Heart left ventricle (tissue), 16 donors: ENCODE measurements at regions not wholly inside any gene's neighbourhood (a gene's known extent, or its start where the extent isn't known, plus 50 kb on each side); places are given as distances from the start of the nearest gene placed in this dataset.

Source experiments
- ATAC-seq, 4 donors: fragments of 200-7000 bp; cut with Tn5 transposase; one replicate each; pipeline ENCODE4 v1.9.1; 2020 to 2022; ENCODE audit warnings: moderate library complexity in 4 of 4, mild to moderate bottlenecking in 3 of 4, moderate number of reproducible peaks in 1 of 4
- DNase-seq, 5 donors: peaks; one replicate each; pipeline ENCODE4 v3.0.0-alpha.2; 2020
- H3K27ac ChIP-seq, 12 donors: fragments of 200-600 bp; sonication (generic) in 4 of 12; one replicate each; pipeline versions ENCODE4 v1.5.0 to v1.8.0; 2016 to 2022; ENCODE audit warnings: mild to moderate bottlenecking in 2 of 12
- H3K27me3 ChIP-seq, 9 donors: fragments of 200-600 bp; sonication (generic) in 2 of 9; one replicate each; pipeline versions ENCODE4 v1.5.1 to v1.8.0; 2016 to 2022; ENCODE audit warnings: mild to moderate bottlenecking in 3 of 9
- H3K36me3 ChIP-seq, 9 donors: fragments of 200-600 bp; sonication (generic) in 2 of 9; one replicate each; pipeline versions ENCODE4 v1.5.0 to v1.8.0; 2018 to 2022; ENCODE audit warnings: mild to moderate bottlenecking in 2 of 9
- H3K4me1 ChIP-seq, 12 donors: fragments of 200-600 bp; sonication (generic) in 4 of 12; one replicate each; pipeline versions ENCODE4 v1.5.0 to v1.8.0; 2016 to 2022; ENCODE audit warnings: mild to moderate bottlenecking in 3 of 12
- H3K4me3 ChIP-seq, 12 donors: fragments of 200-600 bp; sonication (generic) in 4 of 12; one replicate each; pipeline versions ENCODE4 v1.5.0 to v1.8.0; 2017 to 2022; ENCODE audit warnings: mild to moderate bottlenecking in 9 of 12, moderate library complexity in 4 of 12
- H3K9me3 ChIP-seq, 12 donors: fragments of 200-600 bp; sonication (generic) in 4 of 12; one replicate each; pipeline versions ENCODE4 v1.5.0 to v1.8.0; 2016 to 2022; ENCODE audit warnings: mild to moderate bottlenecking in 1 of 12
- POLR2A ChIP-seq, 2 donors: fragments of 450-650 bp; IDR thresholded peaks; one replicate each; pipeline ENCODE4 v1.6.1; 2017; ENCODE audit warnings: antibody characterized with exemption in 2 of 2, mild to moderate bottlenecking in 2 of 2, moderate library complexity in 2 of 2
- WGBS, 4 donors: extraction: QIAGEN DNeasy Blood & Tissue Kit in 2 of 4; methylation state at CpG; one replicate each; pipeline versions ENCODE4 v1.1.5 to v1.1.7; 2013 to 2018; 5-methylcytosine and 5-hydroxymethylcytosine counted together
- intact Hi-C, 10 donors: fragments of 100-400 bp; cut with DNase I; formaldehyde crosslinking; loops; one replicate each; pipeline versions ENCODE4 v1.11.1 to v1.14.2; 2022
- TF ChIP-seq, protein P1 (sequence below), 12 donors: fragments of 200-600 bp; sonication (generic) in 4 of 12; IDR thresholded peaks; one replicate each; pipeline versions ENCODE4 v1.5.0 to v1.8.0; 2018 to 2022; ENCODE audit warnings: antibody characterized with exemption in 12 of 12, mild to moderate bottlenecking in 5 of 12
- donor health status: ischemic (EF 13 %, LVEDD 7.1; RV severe dilation, severe dysfunction).
- donor health status: healthy with polysubstance abuse.
- donor health status: DM: no; HTN: yes; CAD: no.
- donor health status: DM: no; HTN: no; CAD: no.
- donor health status: ischemic (EF 25% LVEDD 6.9; RV normal size, moderate dysfunction).
- donor health status: ischemic (EF 25% LVEDD 5.7; RV mildly dilated, moderate dysfunction).
- donor health status: healthy.
- donor health status: DM: yes; HTN: yes; CAD: no.
- donor health status: ischemic (EF 35%, LVEDD 5.7; RV mildly dilated, moderate dysfunction).
- donor health status: nonischemic (EF 11% LVEDD 7.7; RV severe dilation, severe dysfunction).
- donor health status: DM: yes; HTN: yes; CAD: no.
- donor health status: PGD.
- donor health status: ischemic (EF 29% LVEDD 5.4; RV normal size, mild dysfunction).
- donor health status: nonischemic (EF 23%, LVEDD 6.1; RV moderate dilation, normal function).

DNA sequence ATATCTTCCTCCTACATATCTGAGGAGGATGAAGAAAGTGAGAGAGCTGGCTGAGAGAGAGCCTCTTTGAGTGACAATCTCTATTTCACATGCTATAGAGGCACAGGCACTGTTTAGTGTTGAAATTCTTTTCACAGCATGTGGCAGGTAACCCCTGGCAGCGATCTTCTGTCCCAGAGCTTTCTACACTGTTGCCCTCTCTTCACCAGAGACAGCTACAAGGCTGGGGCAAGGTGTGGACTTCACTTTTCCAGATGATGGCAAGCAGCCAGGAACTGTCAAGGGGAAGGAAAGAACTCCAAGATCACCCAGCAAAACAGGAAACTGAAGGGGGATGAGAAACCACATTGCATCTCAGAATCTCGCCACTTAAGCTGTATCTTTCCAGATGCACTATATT is 205.2 kb downstream of the CAAP1 start:
- H3K4me3 ChIP-seq = no peak overlapping the region
- DNase-seq = no peak

DNA sequence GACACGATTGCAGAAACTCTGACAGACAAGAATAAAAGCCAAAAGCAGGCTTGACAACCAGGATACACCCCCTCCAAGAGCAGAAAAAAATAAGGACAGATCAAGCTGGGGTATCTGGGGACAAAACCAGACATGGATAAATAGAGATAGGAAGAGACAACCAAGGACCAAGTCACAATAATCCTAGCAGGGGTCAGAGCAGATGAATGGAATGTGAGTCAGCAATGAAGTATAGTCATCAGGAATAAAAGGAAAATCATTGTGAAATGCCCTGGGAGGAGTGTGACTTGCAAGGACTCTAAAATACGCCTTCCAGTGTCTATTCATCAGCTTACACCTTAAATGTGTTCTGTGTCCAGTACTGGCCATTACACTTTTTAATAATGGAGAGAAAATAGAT is 206.8 kb downstream of the CAAP1 start:
- WGBS, 4 donors = 75 to 85% (median 79%) methylated on average over 2 of the region's 2 CpGs
- intact Hi-C loops = no loop called here
- H3K27me3 ChIP-seq = no peaks in the 10 kb centered on the region
- no peak overlapping the region for H3K4me3 ChIP-seq
- no peaks in the 10 kb centered on the region for H3K36me3 ChIP-seq
- no peak overlapping the region for H3K27ac ChIP-seq
- ATAC-seq (no peak), DNase-seq (no peak)
- no peak for TF ChIP-seq POLR2A (IDR thresholded peaks at IDR 0.05)
- TF ChIP-seq, protein P1, sequence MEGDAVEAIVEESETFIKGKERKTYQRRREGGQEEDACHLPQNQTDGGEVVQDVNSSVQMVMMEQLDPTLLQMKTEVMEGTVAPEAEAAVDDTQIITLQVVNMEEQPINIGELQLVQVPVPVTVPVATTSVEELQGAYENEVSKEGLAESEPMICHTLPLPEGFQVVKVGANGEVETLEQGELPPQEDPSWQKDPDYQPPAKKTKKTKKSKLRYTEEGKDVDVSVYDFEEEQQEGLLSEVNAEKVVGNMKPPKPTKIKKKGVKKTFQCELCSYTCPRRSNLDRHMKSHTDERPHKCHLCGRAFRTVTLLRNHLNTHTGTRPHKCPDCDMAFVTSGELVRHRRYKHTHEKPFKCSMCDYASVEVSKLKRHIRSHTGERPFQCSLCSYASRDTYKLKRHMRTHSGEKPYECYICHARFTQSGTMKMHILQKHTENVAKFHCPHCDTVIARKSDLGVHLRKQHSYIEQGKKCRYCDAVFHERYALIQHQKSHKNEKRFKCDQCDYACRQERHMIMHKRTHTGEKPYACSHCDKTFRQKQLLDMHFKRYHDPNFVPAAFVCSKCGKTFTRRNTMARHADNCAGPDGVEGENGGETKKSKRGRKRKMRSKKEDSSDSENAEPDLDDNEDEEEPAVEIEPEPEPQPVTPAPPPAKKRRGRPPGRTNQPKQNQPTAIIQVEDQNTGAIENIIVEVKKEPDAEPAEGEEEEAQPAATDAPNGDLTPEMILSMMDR (IDR thresholded peaks at IDR 0.05) = no peak
- no peaks in the 10 kb centered on the region for H3K4me1 ChIP-seq
- H3K9me3 ChIP-seq = no peaks in the 10 kb centered on the region

More for the DNA sequence above, 205.2 kb downstream of the CAAP1 start:
- Histone ChIP-seq H3K9me3 (no peaks in the 10 kb centered on the region), H3K27ac (no peak overlapping the region), H3K36me3 (no peaks in the 10 kb centered on the region), H3K4me1 (no peaks in the 10 kb centered on the region), H3K27me3 (no peaks in the 10 kb centered on the region)
- WGBS, 4 donors = 17 to 26% (median 21%) methylated on average over 2 of the region's 2 CpGs
- ATAC-seq = no peak
- intact Hi-C loops = no loop called here
- TF ChIP-seq POLR2A (IDR thresholded peaks at IDR 0.05) = no peak
- TF ChIP-seq, protein P1 (IDR thresholded peaks at IDR 0.05) = no peak

DNA sequence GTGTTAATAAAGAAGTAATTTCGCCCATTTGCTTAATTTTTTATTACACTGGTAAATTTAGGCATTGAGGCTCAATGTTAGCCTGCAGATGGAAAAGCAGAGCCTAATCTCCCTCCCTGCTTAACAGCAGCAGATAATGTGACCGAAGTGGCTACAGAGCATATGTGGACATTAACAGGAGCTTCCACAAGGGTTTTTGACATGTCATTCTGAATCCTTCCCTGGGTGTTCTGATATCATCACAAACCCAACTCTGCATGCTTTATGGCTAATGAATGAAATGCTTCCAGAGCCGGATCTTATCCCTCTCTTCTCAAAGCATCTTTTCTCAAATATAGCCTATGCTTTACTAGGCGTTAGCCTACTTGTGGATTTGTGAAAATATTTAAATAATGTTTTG is 208.6 kb downstream of the CAAP1 start:
- no peak for ATAC-seq
- 67 to 72% (median 68%) methylated on average over 4 of the region's 4 CpGs for WGBS, 4 donors
- H3K9me3 ChIP-seq = no peaks in the 10 kb centered on the region
- H3K36me3 ChIP-seq = no peaks in the 10 kb centered on the region
- H3K27me3 ChIP-seq = no peaks in the 10 kb centered on the region
- intact Hi-C loops = no loop called here
- DNase-seq = no peak
- no peak overlapping the region for H3K4me3 ChIP-seq
- TF ChIP-seq, protein P1 (IDR thresholded peaks at IDR 0.05) = no peak
- no peak for TF ChIP-seq POLR2A (IDR thresholded peaks at IDR 0.05)
- H3K27ac ChIP-seq = no peak overlapping the region
- no peaks in the 10 kb centered on the region for H3K4me1 ChIP-seq

DNA sequence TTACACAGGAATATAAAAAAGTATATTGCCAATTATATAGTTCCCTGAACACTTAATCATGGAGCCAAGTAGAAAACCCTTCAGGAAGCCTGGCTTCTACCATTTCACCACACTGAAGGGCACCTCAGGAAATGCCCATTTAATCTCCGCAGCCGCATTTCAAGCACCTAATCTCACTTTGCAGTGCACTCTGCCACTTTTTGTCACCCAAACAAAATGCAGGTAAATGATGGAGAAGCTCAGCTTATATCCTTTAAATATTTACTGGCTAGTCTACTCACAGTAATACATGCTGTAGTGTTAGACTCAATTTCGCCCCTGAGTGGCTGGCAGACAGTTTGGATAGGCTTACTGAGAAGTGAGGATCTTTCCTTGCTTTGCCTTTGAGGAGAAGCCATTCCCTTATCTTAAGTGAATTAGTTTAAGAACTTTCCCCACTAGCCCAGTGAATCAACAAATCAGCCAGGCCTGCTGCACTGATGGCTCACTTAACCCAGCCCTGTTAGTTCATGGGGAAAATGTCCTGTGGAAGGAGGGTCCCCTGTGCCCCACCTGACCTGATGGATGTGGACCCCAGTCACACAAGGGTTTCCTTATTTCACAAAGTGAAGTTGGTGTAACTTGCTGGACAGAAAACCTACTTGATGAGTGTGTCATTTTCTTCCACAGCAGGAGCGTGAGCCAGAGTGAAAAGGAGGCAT is 209.7 kb downstream of the CAAP1 start:
- no peak for ATAC-seq
- Histone ChIP-seq H3K4me3 (no peak overlapping the region), H3K9me3 (no peaks in the 10 kb centered on the region), H3K27ac (no peak overlapping the region), H3K4me1 (no peaks in the 10 kb centered on the region), H3K36me3 (no peaks in the 10 kb centered on the region), H3K27me3 (no peaks in the 10 kb centered on the region)
- no peak for DNase-seq
- WGBS, 4 donors = 72 to 85% (median 79%) methylated on average over 4 of the region's 4 CpGs
- intact Hi-C loops = no loop called here
- TF ChIP-seq, protein P1 (IDR thresholded peaks at IDR 0.05) = no peak
- TF ChIP-seq POLR2A (IDR thresholded peaks at IDR 0.05) = no peak
